NCI-H345 treated with DMSO at 0.1 percent for 48 hours (cell line): ENCODE measurements at regions not wholly inside any gene's neighbourhood (a gene's known extent, or its start where the extent isn't known, plus 50 kb on each side); places are given as distances from the start of the nearest gene placed in this dataset.

Source experiments
- DNase-seq: peaks from one replicate; lab custom pipeline; 2025; ENCODE audit not compliant: unreplicated experiment; lab: John Stamatoyannopoulos, UW

DNA sequence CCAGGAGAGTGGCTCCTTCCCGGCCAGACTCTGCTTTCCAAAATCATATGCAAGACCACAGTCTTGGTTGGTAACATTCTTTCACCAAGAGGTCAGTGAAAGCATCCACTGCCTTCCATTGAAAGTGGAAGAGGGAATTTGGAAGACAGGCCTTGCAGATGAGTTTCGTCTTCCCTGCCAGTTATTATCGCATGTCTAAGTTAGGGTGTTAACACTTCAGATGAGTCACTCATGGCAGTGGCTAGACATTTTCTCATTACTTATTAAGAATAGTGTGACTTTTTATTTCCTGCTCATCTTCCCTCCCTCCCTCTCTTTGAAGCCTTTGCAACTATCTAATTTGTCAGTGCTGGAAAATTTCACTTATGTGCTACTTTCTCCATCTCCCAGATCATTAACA, 102.9 kb upstream of the EPB41L3 start:
- no peak for DNase-seq

DNA sequence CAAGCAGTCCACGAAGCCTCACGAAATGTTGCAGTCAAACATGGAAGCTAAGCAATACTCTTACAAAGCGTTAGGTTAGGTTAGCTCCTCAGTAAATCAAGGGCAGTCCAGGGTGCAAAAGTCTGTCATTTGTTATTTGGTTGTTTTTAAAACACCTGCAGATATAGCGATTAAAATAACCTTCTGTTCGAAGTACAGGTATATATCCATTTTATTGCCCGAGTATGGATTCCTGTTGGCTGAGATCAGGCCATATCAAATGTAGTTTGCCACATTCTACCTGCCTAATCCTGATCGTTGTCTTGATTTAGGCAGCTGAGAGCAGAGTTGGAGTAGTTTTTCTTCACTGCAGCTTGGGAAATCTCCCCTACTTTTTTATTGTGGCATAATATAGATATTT, 99.5 kb upstream of the EPB41L3 start:
- no peak for DNase-seq

DNA sequence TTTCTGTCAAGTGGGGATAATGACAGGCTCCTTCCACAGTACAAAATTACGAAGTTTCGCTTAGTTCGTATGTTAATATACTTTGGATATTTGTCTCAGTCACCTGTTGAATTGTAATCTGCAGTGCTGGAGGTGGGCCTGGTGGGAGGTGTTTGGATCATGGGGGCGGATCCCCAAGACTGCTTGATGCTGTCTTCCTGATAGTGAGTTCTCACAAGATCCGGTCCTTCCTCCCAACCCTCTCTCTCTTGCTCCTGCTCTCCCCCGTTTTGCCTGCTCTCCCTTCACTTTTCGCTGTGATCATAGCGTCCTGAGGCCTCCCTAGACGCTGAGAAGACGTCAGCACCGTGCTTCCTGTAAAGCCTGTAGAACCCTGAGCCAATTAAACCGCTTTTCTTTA, 97.1 kb upstream of the EPB41L3 start:
- no peak for DNase-seq

DNA sequence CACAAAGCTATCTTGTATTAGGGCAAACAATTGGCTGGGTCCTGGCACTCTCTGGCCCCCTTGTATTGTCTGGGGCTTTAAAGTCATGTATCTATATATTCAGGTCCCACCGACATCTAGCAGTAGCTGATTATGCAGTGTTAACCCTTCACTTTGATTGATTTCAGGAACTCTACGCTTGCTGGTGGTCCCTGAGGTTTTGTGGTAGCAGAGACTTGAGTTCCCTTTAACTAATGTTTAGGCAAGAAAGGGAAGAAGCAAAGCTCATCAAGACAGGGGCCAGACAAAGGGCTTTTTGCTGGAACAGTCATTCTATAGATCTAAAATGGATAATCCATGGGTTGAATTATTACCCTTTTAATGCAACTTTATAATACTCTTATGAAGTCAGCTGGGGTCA, 95.3 kb upstream of the EPB41L3 start:
- no peak for DNase-seq

DNA sequence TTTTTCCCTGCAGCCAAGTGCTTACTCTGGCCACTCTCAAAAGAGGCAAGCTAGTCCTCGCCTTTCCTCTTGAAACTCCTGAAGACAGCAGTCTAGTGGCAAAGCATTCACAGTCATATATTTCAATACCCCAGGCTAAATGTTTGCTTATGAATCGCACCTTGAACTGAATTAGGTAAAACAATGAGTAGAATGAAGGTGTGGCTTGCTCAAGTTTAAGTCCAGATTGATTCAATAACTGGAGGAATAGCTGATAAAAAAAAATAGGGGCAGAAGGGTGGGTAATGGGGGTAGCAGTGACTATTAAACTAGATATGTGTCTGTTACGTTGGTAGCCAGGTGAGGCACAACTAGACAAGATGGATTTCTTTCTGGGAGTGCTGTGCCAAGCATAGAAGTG, 88.2 kb upstream of the EPB41L3 start:
- DNase-seq = no peak

DNA sequence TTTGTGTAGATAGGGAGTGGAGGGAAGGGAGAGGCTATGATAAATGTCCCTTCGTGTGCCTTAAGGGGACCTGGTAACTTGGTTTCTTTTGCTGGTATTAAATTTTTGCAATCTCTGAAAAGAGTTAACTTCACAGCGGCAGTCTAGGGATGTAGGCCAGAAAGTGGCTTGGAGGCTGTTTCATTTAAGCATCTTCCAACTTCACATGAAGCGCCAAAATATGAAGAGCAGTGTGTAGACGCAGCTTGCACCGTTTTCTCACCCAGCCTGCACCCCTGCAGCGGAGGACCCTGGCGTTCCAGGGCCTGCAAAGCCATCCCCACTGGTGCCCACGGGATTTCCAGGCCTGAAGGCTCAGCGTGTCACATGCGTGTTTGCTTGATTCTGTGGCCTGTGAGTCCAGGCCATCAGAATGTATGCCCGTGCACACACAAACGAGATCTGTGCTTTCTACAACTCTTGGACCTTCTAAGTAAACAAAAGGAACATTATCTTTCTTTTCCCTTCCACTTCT, 87.2 kb upstream of the EPB41L3 start:
- no peak for DNase-seq

DNA sequence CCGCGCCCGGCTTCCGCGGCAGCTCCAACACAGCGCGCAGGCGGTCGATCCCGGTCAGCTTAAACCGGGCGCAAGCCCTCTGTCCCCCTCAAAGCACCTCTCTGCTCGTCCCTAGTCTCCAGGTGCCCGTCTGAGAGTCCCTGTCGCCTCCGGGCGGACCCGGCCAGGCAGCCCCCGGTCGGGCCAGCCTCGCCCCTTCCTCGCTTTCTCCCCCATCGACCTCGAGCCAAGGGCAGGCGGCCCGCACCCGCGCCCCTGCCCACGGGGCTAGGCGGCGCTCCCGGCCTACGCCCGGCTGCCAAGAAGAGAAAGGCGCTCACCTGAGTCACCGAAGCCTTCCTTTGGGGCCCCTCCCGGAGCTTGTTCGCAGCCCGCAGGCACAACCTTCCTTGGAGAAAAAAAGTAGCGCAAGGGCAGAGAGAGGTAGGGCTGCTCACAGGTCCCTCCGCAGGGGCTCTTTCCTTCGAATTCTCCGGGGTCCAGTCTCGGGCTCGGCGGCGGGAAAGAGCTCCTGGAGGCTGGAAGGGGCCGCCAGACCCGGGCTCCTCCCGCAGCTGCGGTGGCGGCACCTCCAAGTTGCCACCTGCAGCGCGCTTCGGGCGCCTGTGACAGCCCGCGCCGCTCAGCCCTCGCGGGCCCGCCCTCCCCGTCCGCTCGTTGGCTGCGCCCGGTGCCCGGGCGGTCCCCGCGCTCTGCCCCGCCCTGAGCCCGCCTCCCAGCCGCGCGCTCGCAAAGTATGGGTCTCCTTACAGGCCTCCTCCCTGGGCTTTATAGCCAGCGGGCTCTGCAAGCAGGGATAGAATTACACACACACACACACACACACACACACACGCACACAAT, 86.5 kb upstream of the EPB41L3 start:
- DNase-seq = peak; percentile 81

DNA sequence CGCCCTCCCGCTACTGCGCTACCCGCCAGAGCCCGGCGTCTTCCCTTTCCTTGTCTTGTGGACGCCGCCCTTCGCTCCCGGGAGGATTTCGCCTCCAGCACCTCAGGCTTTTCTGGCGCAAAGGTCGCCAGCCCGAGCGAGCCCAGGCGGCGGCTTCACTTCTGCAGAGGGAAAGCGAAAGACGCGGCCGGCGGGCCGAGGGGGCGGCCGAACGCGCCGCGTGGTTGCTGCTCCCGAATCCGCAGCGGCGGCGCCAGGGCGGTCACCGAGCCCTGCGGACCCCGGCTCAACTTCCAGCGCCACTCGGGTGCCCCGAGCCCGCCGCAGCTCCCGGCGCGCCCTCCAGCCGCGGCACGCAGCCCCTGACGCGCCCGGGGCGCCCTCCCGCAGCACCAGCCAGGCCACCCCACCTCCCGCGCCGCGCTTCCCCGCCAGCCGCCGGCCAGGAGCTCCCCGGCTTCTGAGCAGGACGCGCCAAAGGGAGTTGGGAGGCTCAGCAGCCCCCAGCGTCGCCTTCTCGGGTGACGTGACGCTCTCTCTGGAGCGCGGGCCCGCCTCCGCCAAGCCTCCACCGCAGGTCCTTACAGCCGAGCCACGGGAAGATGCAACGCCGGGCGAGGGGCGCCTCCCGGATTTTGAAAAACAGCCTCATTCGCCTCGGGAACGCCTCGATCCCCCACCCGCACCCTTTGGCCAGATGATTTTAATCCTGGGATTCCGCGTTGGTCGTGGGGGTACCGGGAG, 84.9 kb upstream of the EPB41L3 start:
- peak; percentile 42 for DNase-seq

DNA sequence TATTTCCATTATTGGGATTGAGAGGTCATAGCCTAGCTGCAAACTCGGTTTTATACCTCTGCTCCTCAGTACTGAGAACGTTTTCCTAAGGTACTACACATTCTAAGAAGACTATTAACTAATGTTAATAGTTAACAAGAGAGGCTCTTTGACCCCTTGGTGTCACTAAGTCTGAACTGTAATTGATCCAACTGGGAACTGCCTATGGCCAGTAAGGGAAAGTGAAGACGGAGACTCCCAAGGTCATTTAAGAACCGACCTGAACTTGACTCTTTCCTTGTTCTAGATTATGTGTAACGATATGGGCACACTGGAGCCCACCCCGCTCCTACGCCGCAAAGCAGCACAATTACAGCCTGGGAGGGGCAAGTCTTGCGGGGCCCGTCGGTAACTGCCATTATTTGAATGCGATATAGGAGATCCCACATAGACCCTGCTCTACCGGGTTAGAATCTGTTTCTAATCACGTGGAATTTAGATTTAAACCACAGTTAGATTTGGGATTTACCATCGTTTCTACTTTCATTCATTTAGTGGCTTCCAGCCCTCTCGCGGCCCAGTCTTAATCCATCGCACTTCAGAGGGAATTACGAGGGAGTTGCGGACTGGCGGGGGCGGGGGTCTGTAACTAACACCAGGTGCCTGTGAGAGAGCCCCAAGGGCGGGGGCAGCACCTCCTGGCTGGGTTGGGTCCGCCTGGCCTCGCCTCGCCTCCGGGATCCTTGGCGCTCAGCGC, 84.1 kb upstream of the EPB41L3 start:
- peak; percentile 28 for DNase-seq

DNA sequence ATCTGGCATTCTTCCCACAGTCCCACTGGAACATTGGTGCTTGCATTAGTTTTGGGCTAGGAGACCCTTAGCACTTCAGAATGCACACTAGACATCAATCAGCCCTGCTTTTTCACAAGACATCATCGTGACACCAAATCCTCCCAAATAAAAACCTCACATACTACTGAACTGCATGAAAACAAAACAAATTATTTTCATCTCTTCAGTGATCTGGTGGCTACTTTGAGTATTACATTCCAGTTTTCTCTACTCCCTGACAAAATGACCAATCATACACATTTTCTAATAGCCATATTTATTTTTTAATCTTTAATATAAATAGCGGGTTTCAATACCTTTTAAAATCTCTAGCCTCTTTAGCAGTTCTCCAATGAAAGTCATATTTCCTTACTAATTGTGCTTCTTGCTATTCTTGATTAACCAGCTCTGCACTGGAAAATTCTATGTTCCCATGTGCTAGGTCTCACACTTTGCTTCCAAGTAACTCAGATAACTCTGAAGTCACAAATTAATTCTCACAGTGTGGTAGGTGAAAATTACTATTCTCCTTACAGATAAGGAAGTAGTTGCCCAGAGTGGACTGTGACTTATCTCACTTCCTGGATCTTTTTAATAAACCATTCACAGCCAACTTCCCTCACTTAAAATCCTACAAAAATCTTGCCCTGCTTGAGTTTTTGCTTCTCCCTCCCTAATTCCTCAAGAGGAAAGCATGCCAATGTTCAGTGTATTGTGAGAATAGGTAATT, 82.5 kb upstream of the EPB41L3 start:
- no peak for DNase-seq

DNA sequence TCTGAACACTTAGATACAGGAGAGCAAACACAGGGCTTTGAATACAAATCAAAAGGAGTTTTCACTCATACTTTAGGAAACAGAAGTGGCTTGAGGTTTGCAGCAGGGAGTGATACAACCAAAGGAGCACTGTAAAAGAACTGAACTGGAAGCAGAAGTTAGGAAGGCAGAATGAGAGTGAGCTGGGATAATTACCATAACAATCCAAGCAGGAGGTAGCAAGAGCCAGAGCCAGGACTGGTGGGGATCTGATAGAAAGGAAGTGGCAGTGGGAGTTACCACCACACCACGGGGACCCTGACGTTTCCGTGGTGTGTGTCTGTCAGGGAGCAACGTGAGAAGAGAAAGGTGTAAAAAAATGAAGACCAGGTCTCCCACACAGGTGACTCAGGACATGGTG, 81.3 kb upstream of the EPB41L3 start:
- no peak for DNase-seq

DNA sequence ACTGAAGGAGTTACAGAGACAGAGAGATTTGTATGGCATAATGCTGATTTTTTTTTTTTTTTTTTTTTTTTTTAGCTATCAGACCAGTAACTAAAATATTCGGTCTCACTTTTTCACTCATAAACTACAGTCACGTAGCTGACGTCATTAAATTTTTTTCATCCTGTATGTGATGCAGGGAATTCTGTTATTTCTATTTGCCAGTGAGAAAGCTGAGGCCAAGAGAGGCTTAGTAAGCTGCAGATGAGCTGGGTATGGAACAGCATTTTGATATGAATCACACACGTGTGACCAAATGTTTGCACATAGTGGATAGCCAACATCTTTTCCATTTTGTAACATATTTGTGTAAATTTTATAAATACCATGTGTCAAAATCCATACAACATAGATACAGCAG, 79.1 kb upstream of the EPB41L3 start:
- DNase-seq = no peak

DNA sequence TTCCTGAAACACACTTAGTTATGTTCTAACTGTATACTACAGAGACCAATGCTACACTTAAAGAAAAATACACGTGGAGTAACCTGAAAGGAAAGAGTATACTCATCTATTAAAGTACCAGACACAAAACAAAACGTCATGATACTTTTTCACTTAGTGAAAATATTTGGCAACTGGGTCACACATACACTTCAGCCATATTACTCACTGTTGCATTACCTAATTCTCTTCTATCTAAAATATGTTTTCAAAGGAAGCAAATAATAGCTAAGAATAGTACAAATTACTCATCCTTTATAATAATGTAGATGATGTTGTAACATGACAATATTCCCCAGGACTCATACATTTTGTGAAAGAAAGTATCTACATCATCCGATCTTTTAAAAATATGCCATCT, 76.5 kb upstream of the EPB41L3 start:
- no peak for DNase-seq

DNA sequence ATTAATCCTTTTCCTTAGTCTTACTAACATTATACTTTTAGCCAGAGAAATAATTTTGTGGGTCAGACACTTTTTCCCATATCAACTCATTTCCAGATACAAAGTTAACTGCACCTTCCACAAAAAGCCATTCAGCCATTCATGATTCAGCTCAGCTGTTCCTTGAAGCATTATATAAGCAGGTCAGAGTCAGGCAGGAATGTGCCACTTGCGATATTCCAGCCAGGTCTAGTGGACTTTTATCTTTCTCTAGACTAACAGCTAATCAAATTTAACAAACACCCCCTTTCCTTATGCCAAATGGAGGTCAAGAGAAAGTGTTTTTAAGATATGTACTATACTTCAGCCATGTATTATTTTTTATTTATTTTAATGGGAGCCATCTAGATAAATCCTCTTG, 75.6 kb upstream of the EPB41L3 start:
- DNase-seq = no peak

DNA sequence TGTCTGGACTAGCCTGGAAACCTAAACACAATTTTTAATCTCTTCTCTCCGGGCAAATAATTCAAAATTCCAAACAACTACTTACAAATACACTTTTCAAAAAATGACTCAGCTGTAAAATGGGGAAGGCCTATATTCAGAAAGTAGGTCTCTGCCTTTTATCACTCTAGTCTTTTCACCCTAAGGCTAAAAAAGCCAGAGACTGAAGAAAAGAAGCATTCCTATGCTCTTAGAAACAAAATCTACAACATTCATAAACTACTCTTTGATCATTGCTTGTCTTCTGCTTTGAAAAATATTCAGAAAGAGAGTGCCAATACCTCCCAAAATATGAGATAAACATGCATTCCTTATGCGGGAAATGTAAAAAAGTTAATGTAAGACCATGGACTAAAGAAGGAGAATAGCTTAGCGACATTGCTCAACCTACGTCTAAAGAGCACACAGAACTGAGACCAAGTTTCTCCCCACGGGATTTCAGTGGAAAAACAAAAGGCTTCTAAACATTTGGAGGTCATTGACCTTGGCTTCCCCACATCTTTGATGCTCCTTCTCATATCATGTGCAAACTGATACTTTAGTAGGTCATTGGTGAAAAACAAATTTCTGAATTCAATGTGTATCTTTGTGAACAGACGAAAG, 74.4 kb upstream of the EPB41L3 start:
- no peak for DNase-seq

DNA sequence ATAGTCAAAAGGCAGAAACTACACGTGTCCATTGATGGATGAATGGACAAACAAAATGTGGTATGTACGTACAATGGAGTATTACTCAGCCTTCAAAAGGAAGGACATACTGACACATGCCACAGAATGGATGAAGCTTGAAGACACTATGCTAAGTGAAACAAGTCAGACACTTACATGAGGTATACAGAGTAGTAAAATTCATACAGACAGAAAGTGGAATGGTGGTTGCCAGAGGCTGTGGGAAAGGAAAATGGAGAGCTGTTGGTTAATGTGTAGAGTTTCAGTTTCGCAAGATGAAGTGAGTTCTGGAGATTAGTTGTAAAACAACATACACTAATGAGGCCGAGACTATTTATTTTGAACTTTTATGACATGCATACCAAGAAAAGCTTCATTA, 67.4 kb upstream of the EPB41L3 start:
- no peak for DNase-seq

DNA sequence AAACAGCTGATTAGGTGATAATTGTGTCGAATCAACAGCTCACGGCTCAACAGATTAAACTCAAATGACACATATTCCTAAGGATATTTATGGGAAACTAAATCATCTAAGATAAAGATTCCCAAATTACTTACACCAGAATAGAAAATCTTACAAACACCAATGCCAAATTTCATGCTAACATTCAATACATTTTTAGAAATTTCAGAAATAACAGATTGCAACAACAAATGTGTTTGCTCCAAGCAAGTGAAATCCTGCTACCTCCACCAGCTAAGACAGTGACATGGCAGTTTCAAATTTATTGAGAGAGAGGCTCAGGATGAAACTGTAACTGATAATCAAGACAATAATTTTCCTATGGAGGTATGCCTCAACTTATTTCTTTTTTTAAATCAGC, 65.0 kb upstream of the EPB41L3 start:
- DNase-seq = no peak

DNA sequence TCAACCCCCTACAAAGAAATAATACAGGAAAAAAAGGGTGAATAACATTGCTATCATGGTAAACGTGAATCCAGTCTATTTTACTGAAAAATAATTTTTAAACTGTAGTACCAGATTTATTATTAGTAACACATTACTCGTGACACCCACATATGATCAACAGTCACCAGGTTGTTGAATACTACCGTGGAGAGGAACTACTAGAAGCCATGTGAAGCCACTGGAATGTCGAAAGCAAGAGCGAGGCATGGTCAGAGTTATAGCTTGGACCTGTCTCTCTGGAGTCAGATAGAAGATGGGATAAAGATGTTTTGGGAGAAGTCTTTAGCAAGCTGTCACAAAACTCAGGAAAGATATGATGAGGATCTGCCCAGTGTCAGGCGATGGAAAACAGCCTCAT, 63.2 kb upstream of the EPB41L3 start:
- no peak for DNase-seq

DNA sequence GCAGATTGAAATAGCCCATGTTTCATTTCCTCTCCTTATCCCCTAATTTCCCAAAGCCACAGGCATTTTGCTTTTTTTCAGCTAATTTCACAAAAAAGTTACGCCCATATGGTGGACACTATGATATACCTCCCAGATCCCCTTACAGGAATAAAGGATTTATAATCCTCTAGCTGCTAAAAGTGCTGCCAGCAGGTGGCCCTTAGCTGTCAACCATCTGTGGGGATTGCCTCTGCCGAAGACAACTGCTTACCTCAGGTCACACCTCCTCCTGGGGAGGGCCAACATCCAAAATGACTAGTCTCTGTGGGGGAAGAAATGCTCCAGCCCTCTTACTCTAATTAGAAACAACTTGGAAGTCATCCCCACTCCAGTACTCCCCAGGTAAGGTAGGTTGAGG, 61.0 kb upstream of the EPB41L3 start:
- no peak for DNase-seq

DNA sequence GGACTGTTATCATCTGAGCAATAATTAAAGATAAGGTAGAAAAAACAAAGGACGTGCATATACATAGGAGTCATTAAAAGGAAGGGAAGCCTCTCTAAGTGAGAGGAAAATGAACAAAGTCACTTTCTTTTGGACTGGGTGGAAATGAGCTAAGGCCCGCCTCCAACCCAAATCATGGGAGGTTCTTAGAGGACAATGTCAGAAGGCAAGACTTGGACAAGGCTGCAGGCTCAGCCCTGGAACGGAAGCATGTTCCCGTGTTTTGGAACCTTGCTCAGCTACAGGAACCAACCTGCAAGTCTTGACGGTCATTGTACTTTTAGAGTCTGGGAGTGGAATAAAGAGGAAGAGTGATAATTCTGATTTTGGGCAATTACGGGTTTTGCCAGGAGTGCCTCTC, 59.4 kb upstream of the EPB41L3 start:
- DNase-seq = no peak
